MM.1S (cell line): ENCODE measurements at regions not wholly inside any gene's neighbourhood (a gene's known extent, or its start where the extent isn't known, plus 50 kb on each side); places are given as distances from the start of the nearest gene placed in this dataset.

Source experiments
- DNase-seq: peaks from one replicate; pipeline ENCODE4 v3.0.0-alpha.2; 2015
- H2AFZ ChIP-seq: fragments of 300-600 bp; sonication (generic); 2 replicates; pipeline ENCODE4 v1.6.0; 2016; ENCODE audit warnings: antibody characterized with exemption, low read length
- H3F3A ChIP-seq: fragments of 300-600 bp; sonication (generic); 2 replicates; pipeline ENCODE4 v1.6.1; 2016; ENCODE audit warnings: mild to moderate bottlenecking, antibody characterized with exemption, low read length, moderate library complexity, mixed read lengths; ENCODE audit not compliant: insufficient read depth
- H3K27ac ChIP-seq: fragments of 300-600 bp; sonication (generic); 2 replicates; pipeline ENCODE4 v1.5.1; 2016; ENCODE audit warnings: mild to moderate bottlenecking, low read length
- H3K27me3 ChIP-seq: fragments of 300-600 bp; sonication (generic); replicated peaks from 2 replicates; pipeline ENCODE4 v1.6.0; 2016; ENCODE audit warnings: low read length; ENCODE audit not compliant: insufficient read depth
- H3K36me3 ChIP-seq: fragments of 300-600 bp; sonication (generic); replicated peaks from 2 replicates; pipeline ENCODE4 v1.6.1; 2016; ENCODE audit warnings: mild to moderate bottlenecking, low read length, mixed read lengths; ENCODE audit not compliant: insufficient read depth
- H3K4me1 ChIP-seq: fragments of 300-600 bp; sonication (generic); 2 replicates; pipeline ENCODE4 v1.6.1; 2016; ENCODE audit warnings: low read length, mixed read lengths
- H3K4me2 ChIP-seq: fragments of 300-600 bp; sonication (generic); 2 replicates; pipeline ENCODE4 v1.6.0; 2016; ENCODE audit warnings: low read depth, low read length
- H3K4me3 ChIP-seq: fragments of 300-600 bp; sonication (generic); 2 replicates; pipeline ENCODE4 v1.5.1; 2016; ENCODE audit warnings: low read length, mixed read lengths
- H3K79me2 ChIP-seq: fragments of 300-600 bp; sonication (generic); 2 replicates; pipeline ENCODE4 v1.6.1; 2016; ENCODE audit warnings: mixed run types, low read length, mixed read lengths
- H3K9ac ChIP-seq: fragments of 300-600 bp; sonication (generic); 2 replicates; pipeline ENCODE4 v1.6.1; 2016; ENCODE audit warnings: low read length, mixed read lengths
- H3K9me2 ChIP-seq: fragments of 300-600 bp; sonication (generic); replicated peaks from 2 replicates; pipeline ENCODE4 v1.6.1; 2016; ENCODE audit warnings: mild to moderate bottlenecking, low read length, mixed read lengths; ENCODE audit not compliant: insufficient read depth
- H3K9me3 ChIP-seq: fragments of 300-600 bp; sonication (generic); replicated peaks from 2 replicates; pipeline ENCODE4 v1.6.1; 2016; ENCODE audit warnings: mild to moderate bottlenecking, low read length, mixed read lengths; ENCODE audit not compliant: insufficient read depth
- H4K20me1 ChIP-seq: fragments of 300-600 bp; sonication (generic); 2 replicates; pipeline ENCODE4 v1.6.1; 2016; ENCODE audit warnings: mild to moderate bottlenecking, low read length, moderate library complexity, mixed read lengths; ENCODE audit not compliant: insufficient read depth
- CTCF ChIP-seq: fragments of 300-600 bp; sonication (generic); IDR thresholded peaks from 2 replicates; pipeline ENCODE4 v1.5.1; 2016; ENCODE audit warnings: antibody characterized with exemption, low read length, mixed read lengths
- EZH2 ChIP-seq: fragments of 300-600 bp; sonication (generic); optimal IDR thresholded peaks from 2 replicates; pipeline ENCODE3; 2017; ENCODE audit warnings: low read depth, mild to moderate bottlenecking, antibody characterized with exemption, low read length, mixed read lengths
- EZH2phosphoT487 ChIP-seq: fragments of 300-600 bp; sonication (generic); IDR thresholded peaks from 2 replicates; pipeline ENCODE4 v1.6.1; 2018; ENCODE audit warnings: antibody characterized with exemption, low read length

GRCh38 chr18:44170208-44170880 is 510.3 kb upstream of the SETBP1 start:
- H3F3A ChIP-seq = no peaks in the 10 kb centered on the region
- no peaks in the 10 kb centered on the region for H3K79me2 ChIP-seq
- no peak overlapping the region for H3K9ac ChIP-seq
- H3K4me2 ChIP-seq = no peak overlapping the region
- no peak for TF ChIP-seq EZH2
- TF ChIP-seq EZH2phosphoT487 = no peak
- TF ChIP-seq CTCF = no peak
- H4K20me1 ChIP-seq = no peaks in the 10 kb centered on the region
- no peak overlapping the region for H2AFZ ChIP-seq
- DNase-seq = no peak
- no peaks in the 10 kb centered on the region for H3K9me3 ChIP-seq
- H3K9me2 ChIP-seq = no peaks in the 10 kb centered on the region
- no peaks in the 10 kb centered on the region for H3K27me3 ChIP-seq
- no peaks in the 10 kb centered on the region for H3K36me3 ChIP-seq
- no peak overlapping the region for H3K27ac ChIP-seq
- no peak overlapping the region for H3K4me3 ChIP-seq
- no peaks in the 10 kb centered on the region for H3K4me1 ChIP-seq

- H3K27me3 ChIP-seq = no peaks in the 10 kb centered on the region
- H2AFZ ChIP-seq = no peak overlapping the region
- TF ChIP-seq EZH2 (no peak), CTCF (no peak), EZH2phosphoT487 (no peak)
- H3K4me2 ChIP-seq = no peak overlapping the region
- DNase-seq = no peak
- H3K27ac ChIP-seq = no peak overlapping the region
- no peak overlapping the region for H3K4me3 ChIP-seq
- no peaks in the 10 kb centered on the region for H3K36me3 ChIP-seq
- H3F3A ChIP-seq = no peaks in the 10 kb centered on the region
- no peaks in the 10 kb centered on the region for H3K4me1 ChIP-seq
- no peaks in the 10 kb centered on the region for H3K9me3 ChIP-seq
- H3K79me2 ChIP-seq = no peaks in the 10 kb centered on the region
- no peaks in the 10 kb centered on the region for H3K9me2 ChIP-seq
- no peak overlapping the region for H3K9ac ChIP-seq
- H4K20me1 ChIP-seq = no peaks in the 10 kb centered on the region
Measured at GRCh38 chr18:44171301-44171700, 509.4 kb upstream of the SETBP1 start.

- H3K4me3 ChIP-seq = no peak overlapping the region
- no peaks in the 10 kb centered on the region for H3K4me1 ChIP-seq
- no peaks in the 10 kb centered on the region for H4K20me1 ChIP-seq
- no peaks in the 10 kb centered on the region for H3F3A ChIP-seq
- H3K27me3 ChIP-seq = no peaks in the 10 kb centered on the region
- TF ChIP-seq EZH2phosphoT487 (no peak), EZH2 (no peak), CTCF (no peak)
- no peaks in the 10 kb centered on the region for H3K36me3 ChIP-seq
- H3K27ac ChIP-seq = no peak overlapping the region
- H3K9me3 ChIP-seq = no peaks in the 10 kb centered on the region
- no peaks in the 10 kb centered on the region for H3K9me2 ChIP-seq
- no peaks in the 10 kb centered on the region for H3K79me2 ChIP-seq
- no peak overlapping the region for H3K4me2 ChIP-seq
- no peak for DNase-seq
- H3K9ac ChIP-seq = no peak overlapping the region
- H2AFZ ChIP-seq = no peak overlapping the region
Measured at GRCh38 chr18:44175891-44176290, 504.8 kb upstream of the SETBP1 start.
